Endothelial cell (in vitro differentiated cells): ENCODE measurements at regions not wholly inside any gene's neighbourhood (a gene's known extent, or its start where the extent isn't known, plus 50 kb on each side); places are given as distances from the start of the nearest gene placed in this dataset.

Experiments used
- DNase-seq: peaks from one replicate; pipeline ENCODE4 v3.0.0; 2021; ENCODE audit warnings: low spot score
- H3K27ac Mint-ChIP-seq: one replicate; pipeline ENCODE4 v1.8.0; 2021; ENCODE audit warnings: mixed read lengths, inconsistent platforms; ENCODE audit not compliant: unreplicated experiment
- H3K27me3 Mint-ChIP-seq: one replicate; pipeline ENCODE4 v1.8.0; 2021; ENCODE audit warnings: mild to moderate bottlenecking, moderate library complexity, mixed read lengths, inconsistent platforms; ENCODE audit not compliant: unreplicated experiment
- H3K36me3 Mint-ChIP-seq: one replicate; pipeline ENCODE4 v1.8.0; 2021; ENCODE audit warnings: mild to moderate bottlenecking, low read depth, mixed read lengths, inconsistent platforms; ENCODE audit not compliant: unreplicated experiment
- H3K4me1 Mint-ChIP-seq: one replicate; pipeline ENCODE4 v1.8.0; 2021; ENCODE audit warnings: mild to moderate bottlenecking, mixed read lengths, inconsistent platforms; ENCODE audit not compliant: unreplicated experiment
- H3K4me3 Mint-ChIP-seq: one replicate; pipeline ENCODE4 v1.8.0; 2021; ENCODE audit warnings: mild to moderate bottlenecking, mixed read lengths, inconsistent platforms; ENCODE audit not compliant: unreplicated experiment
- H3K9me3 Mint-ChIP-seq: one replicate; pipeline ENCODE4 v1.8.0; 2021; ENCODE audit warnings: mixed read lengths, inconsistent platforms; ENCODE audit not compliant: unreplicated experiment
- CTCF ChIP-seq: fragments of 200-600 bp; sonication (generic); IDR thresholded peaks from one replicate; pipeline ENCODE4 v1.5.0; 2021; ENCODE audit warnings: antibody characterized with exemption; ENCODE audit not compliant: unreplicated experiment

DNA sequence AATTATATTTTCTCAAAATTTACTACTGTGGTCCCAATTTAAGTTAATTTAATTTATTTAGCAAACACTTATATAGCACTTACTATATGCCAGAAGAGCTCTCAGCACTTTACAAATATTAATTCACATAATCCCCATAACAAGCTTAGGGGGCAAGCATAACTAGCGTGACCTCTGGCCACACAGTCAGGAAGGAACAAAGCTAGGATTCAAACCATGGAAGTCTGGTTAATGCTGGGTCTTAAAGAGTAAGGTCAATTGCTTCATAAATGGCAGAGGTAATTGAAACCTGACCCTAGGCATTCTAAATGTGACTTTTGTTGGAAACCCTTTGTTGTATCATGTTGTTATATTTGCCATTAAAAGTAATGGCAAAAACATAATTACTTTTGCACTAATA, 279.5 kb upstream of the EMCN start:
- no peak for TF ChIP-seq CTCF
- no peaks in the 10 kb centered on the region for H3K9me3 Mint-ChIP-seq
- DNase-seq: no peak
- H3K4me1 Mint-ChIP-seq: no peaks in the 10 kb centered on the region
- no peak overlapping the region for H3K27ac Mint-ChIP-seq
- H3K27me3 Mint-ChIP-seq: no peaks in the 10 kb centered on the region
- H3K36me3 Mint-ChIP-seq: peaks cover 1% of the 10 kb centered on the region
- H3K4me3 Mint-ChIP-seq: no peak overlapping the region

- H3K36me3 Mint-ChIP-seq: no peaks in the 10 kb centered on the region
- no peaks in the 10 kb centered on the region for H3K4me1 Mint-ChIP-seq
- no peak for TF ChIP-seq CTCF
- H3K27me3 Mint-ChIP-seq: no peaks in the 10 kb centered on the region
- H3K4me3 Mint-ChIP-seq: no peak overlapping the region
- H3K9me3 Mint-ChIP-seq: no peaks in the 10 kb centered on the region
- H3K27ac Mint-ChIP-seq: no peak overlapping the region
- no peak for DNase-seq
Observed at GRCh38 chr4:100796332-100796731, 278.5 kb upstream of the EMCN start.

- H3K4me1 Mint-ChIP-seq: no peaks in the 10 kb centered on the region
- H3K4me3 Mint-ChIP-seq: no peak overlapping the region
- no peak for DNase-seq
- H3K27ac Mint-ChIP-seq: no peak overlapping the region
- H3K36me3 Mint-ChIP-seq: no peaks in the 10 kb centered on the region
- no peaks in the 10 kb centered on the region for H3K9me3 Mint-ChIP-seq
- no peak for TF ChIP-seq CTCF
- H3K27me3 Mint-ChIP-seq: no peaks in the 10 kb centered on the region
Observed at GRCh38 chr4:100795581-100795980, 277.8 kb upstream of the EMCN start.

- Mint-ChIP-seq H3K27me3 (no peaks in the 10 kb centered on the region), H3K27ac (no peak overlapping the region), H3K4me1 (no peaks in the 10 kb centered on the region), H3K36me3 (no peaks in the 10 kb centered on the region), H3K4me3 (no peak overlapping the region), H3K9me3 (no peaks in the 10 kb centered on the region)
- no peak for DNase-seq
- no peak for TF ChIP-seq CTCF
Observed at GRCh38 chr4:100790836-100791615, 273.2 kb upstream of the EMCN start.

DNA sequence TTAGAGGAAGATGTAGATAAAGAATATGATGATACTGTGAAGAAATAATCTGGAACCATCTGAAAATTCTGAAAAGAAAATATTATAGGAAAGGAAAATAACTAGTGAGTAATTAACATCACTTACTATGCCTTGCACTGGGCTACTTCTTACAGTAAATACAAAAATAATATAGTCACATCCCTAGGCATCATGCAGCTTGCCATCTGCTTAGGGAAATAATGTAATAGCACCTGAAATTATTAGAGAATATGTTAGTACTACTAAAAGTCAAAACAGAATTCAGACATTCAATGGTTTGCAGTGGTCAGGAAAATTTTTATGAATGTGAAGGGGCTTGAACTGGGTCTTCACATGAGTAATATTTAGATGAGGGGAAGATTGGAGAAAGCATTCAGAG, 272.2 kb upstream of the EMCN start:
- H3K9me3 Mint-ChIP-seq: no peaks in the 10 kb centered on the region
- no peak overlapping the region for H3K4me3 Mint-ChIP-seq
- H3K4me1 Mint-ChIP-seq: no peaks in the 10 kb centered on the region
- H3K27me3 Mint-ChIP-seq: no peaks in the 10 kb centered on the region
- no peaks in the 10 kb centered on the region for H3K36me3 Mint-ChIP-seq
- H3K27ac Mint-ChIP-seq: no peak overlapping the region
- no peak for DNase-seq
- no peak for TF ChIP-seq CTCF
